ENCODE measurements at regions not wholly inside any gene's neighbourhood (a gene's known extent, or its start where the extent isn't known, plus 50 kb on each side); places are given as distances from the start of the nearest gene placed in this dataset.

- DNase-seq = no peak
These were observed 408.7 kb upstream of the NOVA1 start for GRCh38 chr14:27006570-27006969.

GRCh38 chr14:27008187-27008586 lies 410.4 kb upstream of the NOVA1 start:
- DNase-seq = no peak

GRCh38 chr14:27012641-27013040 lies 414.8 kb upstream of the NOVA1 start:
- DNase-seq = no peak

GRCh38 chr14:27013678-27014077 lies 415.8 kb upstream of the NOVA1 start:
- no peak for DNase-seq

- DNase-seq = no peak
These were observed 417.2 kb upstream of the NOVA1 start for GRCh38 chr14:27015065-27015464.

GRCh38 chr14:27025648-27026047 lies 427.8 kb upstream of the NOVA1 start:
- DNase-seq = no peak

GRCh38 chr14:27026097-27026496 lies 428.3 kb upstream of the NOVA1 start:
- DNase-seq = no peak

- DNase-seq = no peak
These were observed 442.7 kb upstream of the NOVA1 start for GRCh38 chr14:27040552-27040951.

- no peak for DNase-seq
These were observed 451.9 kb upstream of the NOVA1 start for GRCh38 chr14:27049701-27050100.

GRCh38 chr14:27050208-27050607 lies 452.4 kb upstream of the NOVA1 start:
- DNase-seq = no peak

GRCh38 chr14:27056586-27056985 lies 458.8 kb upstream of the NOVA1 start:
- DNase-seq = no peak

- no peak for DNase-seq
These were observed 463.5 kb upstream of the NOVA1 start for GRCh38 chr14:27061299-27061698.

GRCh38 chr14:27063959-27064358 lies 466.1 kb upstream of the NOVA1 start:
- DNase-seq = no peak

GRCh38 chr14:27065886-27066285 lies 468.1 kb upstream of the NOVA1 start:
- DNase-seq = no peak

GRCh38 chr14:27067961-27068360 lies 470.1 kb upstream of the NOVA1 start:
- no peak for DNase-seq

- DNase-seq = no peak
These were observed 474.8 kb upstream of the NOVA1 start for GRCh38 chr14:27072589-27072988.

- DNase-seq = no peak
These were observed 477.7 kb upstream of the NOVA1 start for GRCh38 chr14:27075503-27075902.

GRCh38 chr14:27077214-27077613 lies 479.4 kb upstream of the NOVA1 start:
- no peak for DNase-seq

- no peak for DNase-seq
These were observed 479.9 kb upstream of the NOVA1 start for GRCh38 chr14:27077710-27078109.

- DNase-seq = no peak
These were observed 480.4 kb upstream of the NOVA1 start for GRCh38 chr14:27078191-27078590.

GRCh38 chr14:27079716-27080115 lies 481.9 kb upstream of the NOVA1 start:
- DNase-seq = no peak

GRCh38 chr14:27085500-27085899 lies 487.7 kb upstream of the NOVA1 start:
- no peak for DNase-seq

GRCh38 chr14:27090716-27091115 lies 492.9 kb upstream of the NOVA1 start:
- DNase-seq = no peak

GRCh38 chr14:27091973-27092372 lies 494.1 kb upstream of the NOVA1 start:
- DNase-seq = no peak

GRCh38 chr14:27096091-27096490 lies 498.3 kb upstream of the NOVA1 start:
- no peak for DNase-seq

GRCh38 chr14:27098451-27098850 lies 500.6 kb upstream of the NOVA1 start:
- DNase-seq = no peak

Data from NCI-H82 (cell line).